Activated effector memory CD4-positive, alpha-beta T cell treated with anti-CD3 and anti-CD28 coated beads, Interleukin-2, amount 50 U/mL, for 16 hours (primary cell): ENCODE measurements at regions not wholly inside any gene's neighbourhood (a gene's known extent, or its start where the extent isn't known, plus 50 kb on each side); places are given as distances from the start of the nearest gene placed in this dataset.
"Not testable (repeated sequence)": the region's sequence is repeated elsewhere in the genome, so short reads cannot be mapped to it uniquely, and the experiment has no call there.

Experiments
- DNase-seq: peaks from one replicate; pipeline ENCODE4 v3.0.0-alpha.2; 2020

DNA sequence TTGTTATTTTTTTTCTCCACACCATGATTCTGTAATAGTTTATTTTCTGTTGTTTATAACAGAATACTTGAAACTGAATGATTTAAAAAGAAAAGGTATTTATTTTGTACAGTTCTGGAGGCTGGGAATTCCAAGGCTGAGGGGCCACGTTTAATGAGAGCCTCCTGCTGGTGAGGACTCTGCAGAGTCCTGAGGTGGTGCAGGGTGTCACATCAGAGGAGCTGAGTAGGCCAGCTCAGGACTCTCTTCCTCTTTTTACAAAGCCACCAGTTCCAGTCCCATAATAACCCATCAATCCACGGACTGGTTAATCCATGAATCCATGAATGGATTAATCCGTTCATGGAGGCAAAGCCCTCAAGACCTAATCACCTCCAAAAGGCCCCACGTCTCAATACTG lies 71.6 kb downstream of the TFAP2A start:
- DNase-seq, result no peak

DNA sequence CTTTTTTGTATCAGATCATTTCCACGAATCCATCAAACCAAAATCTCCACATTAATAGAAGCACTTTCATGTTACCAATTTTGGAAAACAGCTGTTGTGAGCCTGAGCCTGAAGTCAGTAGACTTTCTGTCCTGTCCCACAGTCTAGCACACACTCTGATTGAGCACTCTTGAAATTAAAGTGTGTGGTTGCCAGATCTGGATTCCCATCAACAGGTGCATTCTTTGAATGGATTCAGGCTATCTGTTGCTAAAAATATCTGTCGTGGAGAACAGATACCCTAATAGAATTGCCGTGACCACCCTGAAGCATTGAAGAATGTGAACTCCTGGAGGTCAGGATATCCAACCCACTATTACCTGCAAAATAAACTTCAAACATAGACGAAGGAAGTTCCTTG lies 73.3 kb downstream of the TFAP2A start:
- DNase-seq, result no peak

DNA sequence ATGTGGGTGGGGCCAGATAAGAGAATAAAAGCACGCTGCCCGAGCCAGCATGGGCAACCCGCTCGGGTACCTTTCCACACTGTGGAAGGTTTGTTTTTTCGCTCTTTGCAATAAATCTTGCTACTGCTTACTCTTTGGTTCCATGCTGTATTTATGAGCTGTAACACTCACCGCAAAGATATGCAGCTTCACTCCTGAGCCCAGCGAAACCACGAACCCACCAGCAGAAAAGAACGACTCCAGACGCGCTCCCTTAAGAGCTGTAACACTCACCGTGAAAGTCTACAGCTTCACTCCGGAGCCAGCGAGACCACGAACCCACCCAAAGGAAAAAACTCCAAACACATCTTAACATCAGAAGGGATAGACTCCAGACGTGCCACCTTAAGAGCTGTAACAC lies 76.7 kb downstream of the TFAP2A start:
- DNase-seq, result no peak

DNA sequence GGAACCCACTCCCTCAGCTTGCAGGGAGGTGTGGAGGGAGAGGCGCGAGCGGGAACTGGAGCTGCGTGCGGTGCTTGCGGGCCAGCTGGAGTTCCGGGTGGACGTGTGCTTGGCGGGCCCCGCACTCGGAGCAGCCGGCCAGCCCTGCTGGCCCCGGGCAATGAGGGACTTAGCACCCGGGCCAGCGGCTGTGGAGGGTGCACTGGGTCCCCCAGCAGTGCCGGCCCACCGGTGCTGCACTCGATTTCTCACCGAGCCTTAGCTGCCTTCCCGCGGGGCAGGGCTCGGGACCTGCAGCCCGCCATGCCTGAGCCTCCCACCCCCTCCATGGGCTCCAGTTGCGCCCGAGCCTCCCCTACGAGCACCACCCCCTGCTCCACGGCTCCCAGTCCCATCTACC lies 77.5 kb downstream of the TFAP2A start:
- DNase-seq, result not testable (repeated sequence)

DNA sequence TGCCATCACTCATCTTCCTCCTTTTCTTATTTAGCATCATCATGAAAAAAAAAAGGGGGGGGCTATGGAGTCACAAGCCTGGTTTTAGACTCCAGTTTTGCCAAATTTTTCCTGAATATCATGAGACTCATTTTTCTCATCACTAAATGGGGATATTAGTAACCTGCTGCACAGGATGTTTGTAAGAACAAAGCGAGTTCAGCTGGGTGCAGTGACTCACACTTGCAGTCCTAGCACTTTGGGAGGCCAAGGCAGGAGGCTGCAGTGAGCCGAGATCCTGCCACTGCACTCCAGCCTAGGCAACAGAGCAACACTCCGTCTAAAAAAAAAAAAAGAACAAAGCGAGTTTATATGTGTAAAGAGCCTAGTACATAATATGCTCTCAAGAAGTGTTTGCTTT lies 82.8 kb downstream of the TFAP2A start:
- DNase-seq, result peak; percentile 3

DNA sequence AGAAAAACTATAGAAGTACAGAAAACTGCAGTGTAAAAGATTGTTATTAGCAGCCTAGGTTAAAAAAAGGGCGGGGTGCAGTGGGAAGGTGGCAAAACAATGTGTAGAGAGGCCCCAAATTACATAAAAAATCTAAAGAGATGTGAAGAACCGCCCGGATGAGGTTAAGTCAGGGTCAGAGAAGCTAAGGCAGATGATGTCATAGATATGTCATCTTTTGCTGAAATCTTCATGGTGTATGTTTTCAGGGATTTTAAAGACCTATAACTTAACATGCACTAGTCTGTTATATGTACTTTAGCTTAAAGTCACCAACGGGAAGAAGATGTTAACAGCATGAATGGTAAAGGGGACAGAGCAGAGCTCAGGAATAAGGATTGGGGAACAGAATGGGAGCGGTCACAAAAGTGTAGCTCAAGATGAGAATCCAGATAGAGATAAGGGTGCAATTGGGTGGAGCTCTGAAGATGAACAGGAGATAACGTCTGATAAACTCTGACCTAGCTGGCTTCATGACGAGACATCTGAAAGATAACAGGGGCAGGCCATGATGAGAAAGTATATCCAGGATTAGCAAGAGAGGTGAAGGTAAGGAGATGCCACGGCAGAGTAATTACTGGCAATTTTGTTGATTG lies 83.4 kb downstream of the TFAP2A start:
- peak; percentile 1 for DNase-seq

DNA sequence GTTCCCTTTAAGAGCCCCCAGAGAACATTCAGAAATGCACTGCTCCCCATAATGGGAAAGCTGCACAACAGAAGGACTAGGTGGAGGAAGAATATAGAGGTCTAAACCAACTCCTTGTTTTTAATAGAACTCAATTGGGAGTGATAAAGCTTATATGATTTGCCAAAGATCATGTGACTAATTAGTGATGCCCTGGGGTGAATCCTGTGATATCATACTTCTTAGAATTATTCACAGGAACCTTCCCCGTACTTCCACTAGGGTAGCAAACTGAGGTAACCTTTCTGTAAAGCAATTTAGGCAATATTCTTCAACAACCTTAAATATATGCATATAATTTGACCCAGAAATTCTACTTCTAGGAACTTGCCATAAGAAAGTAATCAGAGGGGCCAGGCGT lies 84.4 kb downstream of the TFAP2A start:
- DNase-seq, result no peak

DNA sequence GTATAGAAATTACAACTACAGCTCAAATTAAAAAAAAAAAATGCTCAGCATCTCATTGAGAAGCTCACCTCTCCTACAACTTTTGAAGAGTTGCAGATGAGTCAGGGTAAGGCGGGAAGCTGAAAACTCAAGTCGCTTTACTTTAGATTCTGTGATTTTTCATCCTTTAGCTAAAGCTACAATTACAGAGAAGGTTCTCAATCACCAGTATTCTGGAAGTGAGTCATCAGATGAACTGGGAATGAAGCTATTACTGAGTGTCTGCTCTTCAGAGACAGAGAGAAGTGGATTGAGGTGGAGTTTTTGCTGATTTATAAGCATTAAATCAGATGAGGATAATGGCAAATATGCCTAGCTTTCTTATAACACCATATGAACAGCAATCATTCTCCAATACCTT lies 91.9 kb downstream of the TFAP2A start:
- DNase-seq, result no peak

DNA sequence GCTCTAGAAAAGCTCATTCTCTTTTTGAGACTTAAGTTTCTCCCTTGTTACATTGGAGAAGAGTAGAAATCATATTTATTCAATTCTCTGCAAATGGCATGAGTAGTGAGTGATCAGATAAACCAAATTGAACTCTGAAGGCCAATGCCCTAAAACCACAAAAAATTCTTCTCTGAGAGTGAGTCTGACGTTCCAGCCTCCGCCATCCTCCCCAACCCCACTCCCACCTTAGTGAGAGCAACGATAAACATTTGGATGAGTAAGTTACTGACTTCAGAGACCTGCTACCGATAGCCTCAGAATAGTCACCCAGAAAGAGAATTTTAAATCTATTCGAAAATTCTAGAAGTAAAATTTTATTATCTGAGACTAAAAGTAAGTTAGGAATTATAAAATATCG lies 94.6 kb downstream of the TFAP2A start:
- no peak for DNase-seq

DNA sequence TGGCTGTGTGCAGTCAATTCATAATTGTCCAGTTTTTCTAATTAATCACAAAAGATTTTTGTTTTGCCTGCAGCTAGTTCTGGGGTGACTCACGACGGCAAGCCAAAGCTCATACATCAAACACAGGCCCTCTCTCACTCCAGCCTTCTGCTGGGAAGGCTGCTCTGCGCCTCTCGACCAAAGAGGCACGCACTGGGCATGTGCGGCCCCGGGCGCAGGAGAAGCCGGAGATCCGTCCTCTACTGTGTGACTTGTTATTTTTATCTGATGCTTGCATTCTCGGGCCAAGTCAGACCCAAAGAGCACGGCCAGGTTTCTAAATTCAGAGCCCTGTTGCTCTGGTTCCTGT lies 98.5 kb downstream of the TFAP2A start:
- no peak for DNase-seq

DNA sequence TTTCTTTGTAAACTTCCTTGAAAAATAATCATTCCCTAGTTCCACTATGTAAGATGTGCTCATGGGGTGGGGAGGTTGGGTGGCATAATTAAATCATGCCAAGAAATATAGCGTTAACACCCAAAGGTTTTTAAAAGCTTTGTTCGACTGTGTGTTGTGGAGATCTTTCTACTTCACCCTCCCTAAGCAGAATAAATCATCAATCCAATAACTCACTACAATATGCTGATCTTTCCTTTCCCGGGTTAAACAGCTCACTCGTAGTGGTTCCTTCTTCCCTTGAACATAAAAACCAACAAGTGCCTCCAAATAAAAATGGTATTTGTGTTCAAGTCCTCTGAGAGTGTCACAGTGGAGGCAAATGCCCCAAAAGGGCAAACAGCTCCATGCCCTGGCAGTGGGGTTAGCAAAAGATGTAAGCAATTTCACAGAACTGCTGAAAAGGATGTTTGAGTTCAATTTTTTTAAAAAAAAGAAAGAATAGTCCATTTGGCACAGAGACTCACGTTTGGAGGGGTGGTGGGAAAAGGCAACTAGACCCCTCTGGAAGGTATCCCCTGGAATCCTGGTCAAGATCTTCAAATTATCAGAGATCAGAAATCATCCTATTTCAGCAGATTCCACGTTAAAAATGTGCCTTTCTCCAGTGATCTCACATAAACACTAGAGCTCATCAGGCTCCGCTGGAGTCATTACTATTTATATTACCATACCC lies 99.1 kb downstream of the TFAP2A start:
- no peak for DNase-seq

DNA sequence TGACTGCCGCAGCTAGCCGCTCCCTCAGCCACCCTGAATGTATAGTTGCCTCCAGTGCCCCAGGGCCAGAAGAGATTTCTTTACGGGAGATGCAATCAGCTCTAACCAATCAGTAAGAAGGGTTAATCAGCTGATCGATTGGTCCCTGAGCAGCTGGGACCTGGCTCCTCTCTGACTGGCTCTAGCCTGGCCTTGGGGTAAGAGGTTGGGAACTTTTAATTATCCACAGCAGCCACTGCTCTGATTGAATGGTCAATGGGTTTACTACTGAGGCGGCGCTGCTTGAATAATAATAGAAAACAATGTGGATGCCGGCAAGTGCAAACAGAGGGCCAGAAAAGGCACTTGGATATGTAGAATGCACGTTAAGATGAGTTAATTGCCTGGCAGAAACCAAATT lies 99.8 kb downstream of the TFAP2A start:
- no peak for DNase-seq

DNA sequence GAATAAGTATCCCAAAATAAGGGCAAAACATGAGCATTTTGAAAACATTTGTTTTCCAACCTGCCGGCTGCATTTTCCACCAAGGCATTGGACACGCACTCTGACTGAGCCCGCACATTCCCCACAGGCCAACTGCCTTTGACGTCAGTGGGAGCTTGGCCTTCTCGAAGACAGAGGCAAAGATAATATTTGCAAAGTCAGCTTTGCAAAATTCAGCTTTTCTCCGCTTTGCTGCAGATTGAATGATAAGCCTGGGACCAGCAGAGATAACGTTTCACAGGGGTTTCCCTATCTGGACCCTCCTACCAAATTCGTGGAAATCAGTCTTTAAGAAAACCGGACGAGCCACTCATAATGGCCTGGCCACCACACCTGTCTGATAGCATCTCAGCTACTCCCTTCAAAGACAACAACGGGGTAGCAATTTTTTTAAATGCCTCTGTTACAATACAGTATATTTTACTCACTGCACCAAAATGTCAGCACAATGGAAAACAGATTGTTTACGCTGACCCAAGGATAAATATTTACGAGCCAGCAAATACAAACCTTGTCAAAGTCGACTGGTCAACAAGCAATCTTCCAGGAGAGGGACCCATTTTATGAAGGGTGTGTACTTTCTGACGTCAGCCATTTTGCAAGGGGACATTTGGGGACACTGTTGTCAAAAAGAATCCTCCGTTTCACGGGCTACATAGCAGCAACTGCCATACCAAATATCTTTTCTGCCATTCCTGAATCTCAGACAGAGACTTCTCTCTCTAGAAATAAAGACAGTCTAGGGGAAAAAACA lies 100.5 kb downstream of the TFAP2A start:
- no peak for DNase-seq

DNA sequence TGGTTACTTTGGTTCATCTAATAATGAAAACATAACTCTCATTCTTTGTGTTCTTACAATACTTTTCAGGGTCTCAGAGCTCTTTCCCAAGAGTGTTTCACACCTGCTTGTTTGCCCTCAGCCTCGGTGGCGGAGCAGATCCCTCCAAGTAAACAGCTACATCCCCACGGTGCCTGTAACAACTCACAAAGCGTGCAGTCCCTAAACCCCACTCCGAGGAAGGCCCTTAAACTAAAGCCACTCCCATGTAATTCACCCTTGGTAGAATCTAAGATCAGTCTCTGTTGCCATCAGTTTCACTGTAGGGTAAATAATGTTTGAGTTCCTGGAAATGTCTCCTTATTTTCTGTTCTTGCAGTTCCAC lies 101.1 kb downstream of the TFAP2A start:
- no peak for DNase-seq

DNA sequence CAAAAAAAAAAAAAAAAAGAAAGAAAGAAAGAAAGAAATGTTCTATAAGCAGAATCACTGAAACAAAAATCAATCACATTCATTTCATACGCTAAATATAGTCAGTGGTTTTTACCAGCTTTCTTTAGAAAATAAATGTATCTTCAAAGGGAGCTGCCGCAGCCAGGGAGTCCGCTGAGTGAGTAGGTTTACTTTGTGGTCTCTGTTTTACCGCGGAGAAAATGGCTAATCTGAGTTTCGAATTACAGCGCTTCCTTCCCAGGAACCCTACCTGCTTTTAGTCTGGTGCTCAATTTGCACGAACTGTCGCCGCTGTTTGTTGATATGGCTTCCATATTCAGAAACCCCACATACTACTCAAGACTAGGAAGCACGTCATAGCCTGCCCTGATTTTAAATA lies 102.4 kb downstream of the TFAP2A start:
- DNase-seq, result no peak

DNA sequence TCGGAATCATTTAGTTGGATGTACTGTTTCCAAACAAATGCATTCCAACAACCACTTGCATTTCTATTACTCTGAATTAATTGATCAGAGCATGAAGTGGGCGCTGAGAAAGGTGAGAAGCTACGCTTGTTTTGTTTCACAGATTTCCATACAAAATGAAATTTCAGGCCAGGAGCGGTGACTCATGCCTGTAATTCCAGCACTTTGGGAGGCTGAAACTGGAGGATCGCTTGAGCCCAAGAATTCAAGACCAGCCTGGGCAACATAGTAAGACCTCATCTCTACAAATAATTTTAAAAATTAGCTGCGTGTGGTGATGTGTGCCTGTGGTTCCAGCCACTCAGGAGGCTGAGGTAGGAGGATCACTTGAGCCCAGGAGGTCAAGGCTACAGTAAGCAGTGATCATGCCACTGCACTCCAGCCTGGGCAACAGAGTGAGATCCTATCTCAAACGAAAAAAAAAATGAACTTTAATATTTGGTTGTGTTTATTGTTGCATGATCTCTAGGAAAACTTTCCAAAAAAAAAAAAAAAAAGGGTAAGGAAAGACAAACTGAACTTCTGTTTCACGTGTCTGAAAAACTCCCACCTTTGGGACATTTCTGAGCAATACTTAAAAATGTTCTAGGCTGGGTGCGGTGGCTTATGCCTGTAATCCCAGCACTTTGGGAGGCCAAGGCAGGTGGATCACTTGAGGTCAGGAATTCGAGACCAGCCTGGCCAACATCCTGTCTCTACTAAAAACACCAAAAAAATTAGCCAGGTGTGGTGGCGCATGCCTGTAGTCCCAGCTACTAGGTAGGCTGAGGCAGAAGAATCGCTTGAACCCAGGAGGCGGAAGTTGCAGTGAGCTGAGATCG lies 103.1 kb downstream of the TFAP2A start:
- not testable (repeated sequence) for DNase-seq

DNA sequence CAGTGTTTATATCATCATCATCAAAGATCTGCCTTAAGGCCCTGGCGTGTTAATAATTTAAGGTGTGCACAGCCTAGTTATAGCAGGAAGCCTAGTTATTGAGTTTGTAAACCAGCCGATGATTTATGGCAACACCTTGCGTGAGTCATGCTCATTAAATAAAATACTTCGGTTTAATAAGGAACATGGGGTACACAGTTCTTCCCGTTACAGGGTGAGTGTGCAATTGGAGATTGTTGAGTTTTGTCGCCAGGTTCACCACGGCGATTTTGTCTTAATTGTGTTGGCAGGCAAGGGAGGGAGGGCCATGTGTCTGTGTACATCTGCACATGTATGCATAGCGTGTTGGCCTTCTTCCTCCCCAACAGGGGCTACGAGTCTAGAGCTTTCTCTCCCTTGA lies 104.0 kb downstream of the TFAP2A start:
- no peak for DNase-seq

DNA sequence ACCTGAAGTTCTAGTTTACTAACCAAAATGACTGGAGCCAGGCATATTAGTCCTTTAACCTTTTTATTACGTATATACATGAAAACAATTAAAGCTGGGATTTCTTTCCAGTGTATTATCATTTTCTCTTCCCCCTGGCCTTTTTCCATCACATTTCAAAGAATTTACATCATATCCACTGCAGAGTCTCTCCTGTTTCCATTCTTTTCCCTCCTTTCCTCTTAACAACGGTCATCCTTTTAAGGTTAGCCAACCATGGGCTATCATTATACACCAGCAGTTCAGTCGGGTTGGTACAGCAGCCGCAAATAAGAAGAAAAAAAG lies 104.6 kb downstream of the TFAP2A start:
- DNase-seq, result no peak

DNA sequence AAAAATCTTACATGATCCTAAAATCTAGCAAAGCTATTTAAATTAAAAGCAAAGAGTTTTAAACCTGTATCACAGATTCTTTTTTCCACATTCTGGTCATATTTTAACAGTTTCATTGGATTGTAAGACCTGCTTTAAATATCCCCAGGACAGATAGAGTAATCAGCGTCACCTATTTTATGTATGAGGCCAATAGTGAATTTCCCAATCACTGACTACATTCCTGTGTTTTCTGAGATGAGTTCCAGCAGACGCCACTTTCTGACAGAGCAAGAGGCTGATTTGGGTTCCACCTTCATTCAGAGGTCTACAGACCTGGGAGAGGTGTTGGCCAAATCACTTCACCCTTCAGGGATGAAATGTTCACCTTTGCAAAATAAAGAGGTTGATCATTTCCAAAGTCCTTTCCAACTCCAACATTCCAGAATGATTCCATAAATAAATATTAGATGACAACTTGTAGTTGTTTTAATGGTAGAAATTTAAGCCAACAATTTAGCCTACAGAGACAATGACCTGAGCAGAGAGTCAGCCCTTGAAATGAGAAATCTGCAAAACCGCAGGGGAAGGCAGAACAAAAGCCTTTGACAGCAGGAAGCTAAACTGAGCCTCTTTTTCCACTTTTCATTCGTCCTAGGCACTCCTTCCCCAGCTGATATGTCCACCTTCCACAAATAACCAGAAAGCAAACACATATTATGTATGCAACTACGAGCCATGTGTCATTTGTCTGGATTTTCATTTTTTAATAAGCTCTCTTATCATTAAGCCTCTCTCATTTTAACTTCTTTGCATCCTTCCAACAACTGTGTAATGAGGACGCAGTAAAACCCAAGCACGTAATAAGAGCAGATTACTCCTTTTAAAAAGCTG lies 105.2 kb downstream of the TFAP2A start:
- DNase-seq, result no peak

DNA sequence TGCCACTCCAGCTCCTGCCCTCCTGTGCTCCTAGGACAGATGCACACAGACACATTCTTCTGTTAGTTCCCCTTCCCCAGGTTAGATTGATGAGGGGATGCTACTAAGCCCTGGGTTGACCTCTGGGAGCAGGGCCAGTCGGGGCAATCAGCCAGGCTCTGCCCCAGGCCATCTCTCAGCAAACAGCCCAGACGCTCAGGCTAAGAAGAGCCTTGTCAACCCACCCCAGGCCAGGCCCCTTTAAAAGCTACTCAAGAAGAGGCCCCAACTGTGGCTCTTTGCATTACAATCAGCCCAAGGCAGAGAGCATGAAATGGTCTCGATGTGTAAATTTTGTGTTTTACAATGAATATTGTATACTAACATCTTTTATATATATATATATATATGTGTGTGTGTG lies 107.4 kb downstream of the TFAP2A start:
- DNase-seq, result no peak

DNA sequence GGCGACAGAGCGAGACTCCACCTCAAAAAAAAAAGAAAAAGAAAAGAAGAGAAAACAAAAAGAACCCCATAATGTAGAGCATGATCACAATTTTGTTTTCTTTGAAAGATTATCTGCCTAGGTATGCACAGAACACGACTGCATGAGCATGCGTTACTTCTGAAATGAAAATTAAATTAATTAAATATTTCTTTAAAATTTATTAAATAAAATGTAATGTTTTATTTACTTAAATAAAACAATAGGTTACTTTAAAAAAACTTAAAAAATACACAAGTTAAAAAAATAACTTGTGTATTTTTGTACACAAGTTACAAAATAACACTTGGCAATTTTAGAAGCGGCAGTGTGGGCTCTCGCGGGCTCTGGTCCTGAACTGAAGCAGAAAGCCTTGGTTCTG lies 107.8 kb downstream of the TFAP2A start:
- DNase-seq, result no peak

DNA sequence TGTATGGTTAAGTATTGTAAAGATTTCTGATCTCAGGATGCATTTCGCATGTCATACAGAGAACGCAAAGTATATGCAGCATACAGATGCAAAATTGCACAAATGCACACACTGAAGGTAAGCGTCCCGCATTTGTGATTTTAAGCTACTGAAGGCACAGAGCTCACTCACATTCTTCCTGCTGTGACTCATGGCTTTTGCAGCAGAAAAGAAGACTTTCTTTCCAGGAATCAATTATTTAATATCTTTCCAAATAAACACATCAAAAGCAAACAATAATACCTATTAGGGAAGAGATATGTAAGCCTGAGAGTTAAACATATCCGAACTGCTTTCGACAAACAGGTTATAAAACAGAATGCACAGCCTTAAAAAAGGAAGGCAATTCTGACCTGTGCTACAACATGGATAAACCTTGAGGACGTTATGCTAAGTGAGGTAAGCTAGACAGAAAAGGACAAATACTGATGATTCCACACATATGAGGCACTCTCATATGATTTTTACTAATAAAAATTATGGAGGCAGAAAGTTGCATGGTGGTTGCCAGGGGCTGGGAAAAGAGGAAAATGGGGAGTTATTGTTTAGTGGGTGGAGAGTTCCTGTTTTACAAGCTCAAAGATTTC lies 109.0 kb downstream of the TFAP2A start:
- DNase-seq, result no peak
